Activated gamma-delta T cell treated with Interleukin-2 at 50 U/mL for 16 hours (primary cell): ENCODE measurements at regions not wholly inside any gene's neighbourhood (a gene's known extent, or its start where the extent isn't known, plus 50 kb on each side); places are given as distances from the start of the nearest gene placed in this dataset.

ENCODE experiments used
- DNase-seq: peaks from one replicate; pipeline ENCODE4 v3.0.0-alpha.2; 2020

DNA sequence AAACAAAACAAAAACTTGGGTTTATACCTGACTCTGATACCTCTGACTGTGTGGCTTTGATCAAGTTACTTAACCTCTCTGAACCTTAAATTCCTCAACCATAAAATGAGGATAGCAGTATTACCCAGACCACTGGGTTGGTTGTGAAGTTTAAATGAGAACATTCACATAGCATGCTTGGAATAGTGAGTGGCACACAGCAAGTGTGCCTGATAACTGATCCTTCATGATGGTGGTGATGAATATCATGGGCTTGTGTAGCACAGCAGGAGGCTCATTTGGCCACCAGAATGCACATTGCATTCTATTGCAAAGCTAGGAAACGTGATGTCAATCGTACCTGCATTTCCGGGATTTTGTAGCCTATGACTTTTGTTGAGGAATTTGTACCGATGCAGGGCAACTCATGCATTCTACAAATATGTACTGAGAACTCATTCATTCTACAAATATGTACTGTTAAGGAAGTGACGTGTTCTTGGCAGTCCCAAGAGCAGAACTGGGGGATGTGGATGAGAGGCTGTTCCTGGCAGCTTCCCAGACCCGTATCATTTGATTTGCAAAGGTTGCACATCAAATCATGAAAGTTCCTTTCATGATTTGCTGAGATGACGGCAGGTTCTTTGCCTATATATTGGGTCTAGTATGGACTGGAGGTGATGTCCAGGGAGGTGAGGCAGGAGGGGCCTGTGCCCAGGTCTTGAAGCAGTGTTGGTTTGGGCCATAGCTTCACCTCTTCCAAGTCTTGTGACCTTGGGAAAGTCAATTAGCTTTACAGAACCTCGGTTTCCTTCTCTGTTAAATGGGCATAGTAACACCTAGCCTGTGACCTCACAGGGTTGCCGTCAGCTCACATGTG is 94.6 kb upstream of the SMNDC1 start:
- DNase-seq: no peak

DNA sequence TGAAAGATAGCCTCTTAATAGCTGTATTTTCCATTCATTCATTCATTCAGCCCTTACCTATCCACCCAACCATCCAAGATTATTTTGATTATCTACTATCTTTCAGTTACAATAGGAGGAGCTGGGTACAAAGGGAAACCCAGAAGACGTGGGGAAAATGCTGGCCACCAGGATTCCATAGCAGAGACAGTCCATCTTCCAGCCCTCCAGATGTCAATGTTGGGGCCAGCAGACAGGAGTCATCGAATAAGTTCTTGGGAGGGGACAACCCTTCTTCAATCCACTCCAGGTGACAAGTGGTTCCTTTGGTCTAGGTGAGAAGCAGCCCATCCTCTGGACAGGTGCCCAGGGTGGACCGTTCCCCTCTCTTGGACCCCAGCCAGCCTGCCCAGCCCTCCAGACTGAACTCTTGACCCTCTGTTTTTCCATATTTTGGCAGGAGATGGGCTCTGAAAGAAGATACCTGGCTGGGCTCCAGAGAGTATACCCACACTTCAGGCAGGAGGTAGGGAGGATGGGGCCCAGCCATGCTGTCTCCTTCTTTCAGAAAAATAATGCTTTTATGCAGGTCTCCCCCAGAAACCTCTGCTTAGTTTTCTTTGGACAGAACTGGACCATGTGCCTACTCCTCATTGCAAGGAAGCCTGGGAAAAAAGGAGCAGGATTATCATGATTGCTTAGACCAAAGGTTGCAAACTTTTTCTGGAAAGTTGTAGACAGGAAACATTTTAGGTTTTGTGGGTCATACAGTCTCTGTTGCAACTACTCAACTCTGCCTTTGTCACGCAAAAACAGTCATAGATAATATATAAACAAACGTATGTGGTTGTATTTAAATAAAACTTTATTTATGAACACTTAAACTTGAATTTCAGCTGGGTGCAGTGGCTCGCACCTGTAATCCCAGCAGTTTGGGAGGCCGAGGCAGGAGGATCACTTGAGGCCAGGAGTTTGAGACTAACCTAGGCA is 95.5 kb upstream of the SMNDC1 start:
- no peak for DNase-seq

DNA sequence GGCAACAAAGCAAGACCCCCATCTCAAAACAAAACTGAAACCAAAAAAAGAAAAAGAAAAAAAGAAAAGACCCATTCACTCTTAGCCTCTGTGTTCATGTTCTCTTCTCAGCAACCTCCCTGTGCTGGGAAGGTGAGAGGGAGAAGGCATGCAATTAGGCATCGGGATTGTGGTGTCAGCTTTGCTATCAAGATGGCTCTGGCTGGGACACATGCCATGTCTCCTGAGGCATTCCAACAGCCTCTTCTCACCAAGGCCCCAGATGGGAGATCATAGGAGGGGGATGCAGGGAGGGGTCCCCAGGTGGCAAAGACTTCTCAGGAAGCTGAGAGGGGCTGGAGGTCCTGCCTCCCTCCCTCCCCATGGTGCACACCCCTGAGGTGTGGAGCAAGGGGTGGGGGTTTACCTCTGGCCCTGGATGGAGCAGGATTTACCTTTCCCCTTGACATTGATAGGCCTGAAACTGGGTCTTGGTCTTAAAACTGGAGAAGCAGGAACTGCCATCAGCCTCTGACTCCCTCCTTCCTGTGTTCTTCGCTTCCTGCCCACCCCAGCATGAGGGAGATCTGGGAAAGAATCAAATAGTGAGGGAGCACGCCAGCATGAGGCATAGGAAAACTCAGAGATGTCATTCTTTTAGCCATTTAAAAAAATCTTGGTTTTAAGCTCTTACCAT is 96.2 kb upstream of the DUSP5 start:
- no peak for DNase-seq

DNA sequence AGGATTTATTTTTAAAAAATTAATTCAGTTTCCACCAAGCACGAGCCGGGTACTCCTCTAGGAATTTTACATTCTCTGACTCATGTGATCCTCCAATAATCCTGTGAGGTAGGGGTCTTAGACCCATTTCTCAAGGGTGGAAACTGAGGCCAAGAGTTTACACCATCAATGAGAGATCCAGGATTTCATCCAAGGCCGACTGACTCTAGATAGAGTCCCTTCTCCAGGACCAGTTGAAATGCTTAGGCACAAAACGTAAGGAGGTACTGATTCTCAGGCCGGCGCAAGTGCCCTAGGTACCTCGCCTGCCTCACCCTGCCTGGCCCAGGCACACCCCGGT is 95.7 kb upstream of the DUSP5 start:
- no peak for DNase-seq

- DNase-seq: no peak
These were observed 94.1 kb upstream of the DUSP5 start for GRCh38 chr10:110403593-110403992.

DNA sequence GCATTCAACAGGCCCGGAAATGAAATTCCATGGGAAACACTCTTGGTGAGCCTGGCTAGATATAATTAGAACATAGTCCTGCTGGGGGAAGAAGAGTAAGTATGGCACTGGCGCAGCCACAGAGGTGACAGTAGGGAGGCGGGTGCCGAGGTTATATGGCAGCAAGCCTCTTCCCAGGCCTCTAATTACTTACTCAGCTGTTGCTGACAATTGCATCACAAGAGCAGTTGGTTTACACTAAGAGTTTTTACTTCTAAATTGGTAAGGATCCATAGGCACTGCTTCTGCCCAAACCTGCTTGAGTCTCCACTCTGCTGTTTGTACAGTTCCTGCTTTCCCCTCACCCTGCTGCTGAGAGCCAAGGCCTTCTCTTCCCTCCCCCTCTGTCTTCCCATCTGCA is 93.3 kb upstream of the DUSP5 start:
- no peak for DNase-seq

- no peak for DNase-seq
These were observed 92.9 kb upstream of the DUSP5 start for GRCh38 chr10:110404825-110405224.

DNA sequence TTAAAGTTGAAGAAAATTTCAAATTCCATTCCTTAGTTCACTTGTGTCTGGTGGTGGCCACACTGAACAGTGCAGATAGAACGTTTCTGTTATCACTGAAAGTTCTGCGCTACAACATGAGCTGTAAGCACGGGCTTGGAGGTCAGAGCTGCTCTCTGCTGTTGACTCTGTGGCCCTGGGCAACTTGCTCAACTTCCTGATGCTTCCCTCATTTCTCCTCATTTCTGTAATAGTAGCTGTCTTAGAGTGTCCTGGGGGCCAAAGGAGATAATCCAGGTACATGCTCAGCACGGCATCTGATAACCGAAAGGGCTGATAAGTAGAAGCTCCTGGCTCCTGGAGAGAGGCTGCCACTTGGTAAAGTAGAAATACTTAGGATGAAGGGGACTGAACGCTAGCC is 92.3 kb upstream of the DUSP5 start:
- no peak for DNase-seq

- no peak for DNase-seq
These were observed 90.2 kb upstream of the DUSP5 start for GRCh38 chr10:110407301-110408170.

DNA sequence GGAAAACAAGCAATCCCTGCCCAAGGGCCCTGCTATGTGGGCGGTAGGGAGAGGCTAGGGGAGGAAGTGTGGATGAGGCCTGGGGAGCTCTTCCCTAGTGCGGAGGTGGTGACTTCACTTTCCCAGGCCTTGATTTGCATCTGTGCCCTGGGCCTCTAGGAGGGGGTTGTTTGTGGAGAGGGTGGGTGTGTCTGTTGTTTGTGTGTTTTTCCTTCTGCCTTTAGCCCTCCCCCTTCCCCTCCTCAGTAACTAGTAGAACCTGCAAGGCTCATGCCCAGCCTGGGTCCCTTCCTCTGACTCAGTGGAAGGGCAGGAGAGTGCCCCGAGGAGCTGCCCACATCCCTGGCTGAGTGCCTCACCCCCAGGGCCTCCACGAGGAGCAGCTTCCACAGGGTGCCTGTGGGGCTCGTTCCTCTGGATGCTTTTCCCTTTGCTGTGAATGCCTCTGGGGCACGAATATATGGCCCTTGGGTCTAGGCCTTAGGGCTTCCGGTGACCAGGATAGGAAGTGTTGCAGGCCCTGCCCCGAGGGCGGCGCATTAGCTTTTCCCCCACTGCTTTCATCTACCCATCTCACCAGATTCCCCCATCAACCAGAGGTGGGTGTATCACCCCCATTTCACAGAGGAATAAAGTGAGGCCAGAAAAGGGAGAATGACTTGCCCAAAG is 89.4 kb upstream of the DUSP5 start:
- DNase-seq: no peak

- DNase-seq: no peak
These were observed 88.8 kb upstream of the DUSP5 start for GRCh38 chr10:110408943-110409342.

DNA sequence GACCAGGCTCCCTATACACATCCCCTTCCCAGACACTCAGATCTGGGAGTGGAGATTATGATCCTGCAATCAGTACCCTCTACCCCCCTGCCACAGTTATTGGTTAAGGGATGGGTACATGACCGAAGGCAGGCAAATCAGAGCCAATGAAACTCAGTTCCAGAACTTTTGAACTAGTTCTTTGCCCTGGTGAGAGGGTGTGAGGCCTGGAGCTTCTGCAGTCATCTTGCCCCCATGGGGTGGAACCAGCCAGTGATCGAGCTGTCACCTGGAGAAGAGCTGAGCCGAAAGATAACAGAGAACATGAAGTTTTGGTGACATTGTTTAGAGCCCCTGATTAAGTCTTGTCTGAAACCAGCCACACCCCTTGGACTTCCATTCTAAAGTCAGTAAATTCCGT is 88.2 kb upstream of the DUSP5 start:
- no peak for DNase-seq

DNA sequence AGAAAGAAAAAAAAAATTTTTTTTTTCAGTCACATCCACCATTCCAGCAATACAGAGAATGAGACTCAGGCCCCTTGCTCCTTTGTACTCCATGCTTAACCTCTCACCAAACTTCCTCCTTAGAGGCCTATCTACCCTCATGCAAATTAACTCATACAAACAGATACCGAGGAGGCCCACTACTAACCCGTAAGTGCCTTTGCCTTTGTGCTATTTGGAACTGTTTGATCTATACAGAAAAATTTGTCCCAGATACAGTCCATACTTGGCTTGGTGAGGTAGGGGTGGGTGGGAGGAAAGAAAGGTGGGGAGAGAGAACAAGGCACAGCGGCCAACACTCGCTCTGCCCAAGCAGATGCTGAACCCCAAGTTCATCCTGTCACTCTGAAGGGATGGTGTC is 87.8 kb upstream of the DUSP5 start:
- no peak for DNase-seq

GRCh38 chr10:110410329-110411046 is 87.2 kb upstream of the DUSP5 start:
- no peak for DNase-seq

- DNase-seq: no peak
These were observed 86.7 kb upstream of the DUSP5 start for GRCh38 chr10:110411047-110411410.

- DNase-seq: no peak
These were observed 84.5 kb upstream of the DUSP5 start for GRCh38 chr10:110413049-110413783.

- DNase-seq: no peak
These were observed 83.7 kb upstream of the DUSP5 start for GRCh38 chr10:110413903-110414547.

GRCh38 chr10:110414548-110415309 is 83.0 kb upstream of the DUSP5 start:
- DNase-seq: peak; percentile 88

DNA sequence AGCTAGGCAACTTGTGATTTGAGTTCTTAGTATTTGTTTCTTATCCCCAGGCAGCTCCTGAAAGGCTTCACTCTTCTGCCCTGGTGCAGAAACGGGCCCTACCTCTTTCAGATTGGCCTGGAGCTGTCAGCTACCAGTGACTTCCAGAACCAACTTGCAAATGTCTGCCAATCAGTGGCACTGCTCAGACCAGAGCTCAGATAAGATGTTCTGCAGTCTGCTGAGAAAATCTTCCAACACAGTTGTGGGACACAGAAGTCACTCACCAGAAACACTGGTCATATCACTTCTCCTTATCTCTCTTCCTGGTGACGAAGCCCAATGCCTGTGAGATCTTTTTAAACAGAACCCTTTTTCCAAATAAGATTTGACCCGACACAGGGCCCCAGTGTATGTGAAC is 81.9 kb upstream of the DUSP5 start:
- no peak for DNase-seq
